SK-N-SH (cell line): ENCODE measurements at regions not wholly inside any gene's neighbourhood (a gene's known extent, or its start where the extent isn't known, plus 50 kb on each side); places are given as distances from the start of the nearest gene placed in this dataset.

Source experiments
- CTCF ChIA-PET: fragments of 300-600, 350-600 bp; formaldehyde crosslinking; extraction: SDS; loops from one replicate; lab custom pipeline; 2021; lab: Yijun Ruan, JAX
- POLR2A ChIA-PET: fragments of 350-600 bp; sonication (Branson Sonifier 250); formaldehyde crosslinking; extraction: SDS; loops from one replicate; lab custom pipeline; 2020; ENCODE audit warnings: antibody characterized with exemption, inconsistent platforms; lab: Yijun Ruan, JAX
- DNase-seq: peaks from one replicate; pipeline ENCODE4 v3.0.0; 2012
- H2AFZ ChIP-seq: fragments of 200-600 bp; sonication (generic); 2 replicates; pipeline ENCODE4 v1.8.1; 2016; ENCODE audit warnings: antibody characterized with exemption, mild to moderate bottlenecking, low read depth
- H3F3A ChIP-seq: fragments of 200-600 bp; sonication (generic); replicated peaks from 2 replicates; pipeline ENCODE3; 2016; ENCODE audit warnings: antibody characterized with exemption, mild to moderate bottlenecking; ENCODE audit not compliant: insufficient read depth
- H3K27ac ChIP-seq, 2 experiments: fragments of 200-500 bp in 1 of 2; fragments of 200-600 bp in 1 of 2; sonication (Bioruptor generic) in 1 of 2; sonication (generic), shearing (Covaris generic) in 1 of 2; 2 replicates each; pipeline versions ENCODE4 v1.5.1 to v1.6.1; 2014 to 2016; ENCODE audit warnings: low read depth in 2 of 2, inconsistent platforms in 1 of 2, low read length in 1 of 2, mild to moderate bottlenecking in 1 of 2, mixed read lengths in 1 of 2
- H3K27me3 ChIP-seq: fragments of 200-600 bp; sonication (generic), shearing (Covaris generic); 2 replicates; pipeline ENCODE4 v1.6.1; 2016; ENCODE audit warnings: mixed run types; ENCODE audit not compliant: insufficient read depth
- H3K36me3 ChIP-seq, 2 experiments: fragments of 200-500 bp in 1 of 2; fragments of 200-600 bp in 1 of 2; sonication (Bioruptor generic) in 1 of 2; sonication (generic) in 1 of 2; replicated peaks in 1 of 2; 2 replicates each; pipeline versions ENCODE3 to v1.5.1; 2014 to 2016; ENCODE audit warnings: low read length in 1 of 2, mild to moderate bottlenecking in 1 of 2; ENCODE audit not compliant: insufficient read depth in 2 of 2, control insufficient read depth in 1 of 2
- H3K4me1 ChIP-seq, 2 experiments: fragments of 200-500 bp in 1 of 2; fragments of 200-600 bp in 1 of 2; sonication (Bioruptor generic) in 1 of 2; sonication (generic), shearing (Covaris generic) in 1 of 2; 2 replicates each; pipeline versions ENCODE4 v1.5.1 to v1.6.1; 2014 to 2016; ENCODE audit warnings: low read depth in 1 of 2, low read length in 1 of 2, mixed run types in 1 of 2; ENCODE audit not compliant: insufficient read depth in 2 of 2, control insufficient read depth in 1 of 2
- H3K4me2 ChIP-seq: fragments of 200-600 bp; sonication (generic), shearing (Covaris generic); 2 replicates; pipeline ENCODE4 v1.6.1; 2017; ENCODE audit warnings: mixed run types
- H3K4me3 ChIP-seq, 2 experiments: fragments of 200-500 bp in 1 of 2; fragments of 200-600 bp in 1 of 2; sonication (Bioruptor generic) in 1 of 2; sonication (generic), shearing (Covaris generic) in 1 of 2; 2 replicates each; pipeline versions ENCODE4 v1.5.1 to v1.8.1; 2014 to 2016; ENCODE audit warnings: low read depth in 2 of 2, inconsistent platforms in 1 of 2, low read length in 1 of 2, mild to moderate bottlenecking in 1 of 2, mixed read lengths in 1 of 2, moderate library complexity in 1 of 2
- H3K79me2 ChIP-seq: fragments of 200-600 bp; sonication (generic); 2 replicates; pipeline ENCODE4 v1.8.1; 2017; ENCODE audit warnings: mild to moderate bottlenecking; ENCODE audit not compliant: insufficient read depth
- H3K9ac ChIP-seq: fragments of 200-600 bp; sonication (generic); 2 replicates; pipeline ENCODE4 v1.6.1; 2017; ENCODE audit warnings: mixed run types
- H3K9me2 ChIP-seq: fragments of 200-600 bp; sonication (generic); 2 replicates; pipeline ENCODE4 v1.6.1; 2017; ENCODE audit warnings: mixed run types
- H3K9me3 ChIP-seq: fragments of 200-600 bp; sonication (generic); 2 replicates; pipeline ENCODE4 v1.6.1; 2017; ENCODE audit warnings: mixed run types, mild to moderate bottlenecking, moderate library complexity
- H4K20me1 ChIP-seq: fragments of 200-600 bp; sonication (generic); 2 replicates; pipeline ENCODE4 v1.6.1; 2017; ENCODE audit warnings: mild to moderate bottlenecking, mixed run types; ENCODE audit not compliant: insufficient read depth
- ELF1 ChIP-seq: IDR thresholded peaks from 2 replicates; pipeline ENCODE4 v1.4.0; 2012
- FOXJ3 ChIP-seq: sonication (generic); formaldehyde crosslinking; IDR thresholded peaks from 2 replicates; pipeline ENCODE4 v1.5.1; 2020; ENCODE audit warnings: mild to moderate bottlenecking, missing genetic modification reagents
- MEF2A ChIP-seq: IDR thresholded peaks from 2 replicates; pipeline ENCODE4 v1.4.0; 2012; ENCODE audit warnings: low read depth, borderline replicate concordance
- NFIC ChIP-seq: IDR thresholded peaks from 2 replicates; pipeline ENCODE4 v1.4.0; 2012; ENCODE audit warnings: borderline replicate concordance
- RAD21 ChIP-seq: IDR thresholded peaks from 2 replicates; pipeline ENCODE4 v1.6.1; 2012; ENCODE audit warnings: mild to moderate bottlenecking, low read length
- RCOR1 ChIP-seq: fragments of 150-350 bp; IDR thresholded peaks from 2 replicates; pipeline ENCODE4 v1.6.1; 2017; ENCODE audit warnings: antibody characterized with exemption, low read length
- RFX5 ChIP-seq: IDR thresholded peaks from 2 replicates; pipeline ENCODE4 v1.6.1; 2012; ENCODE audit warnings: mild to moderate bottlenecking, improper control_type of control experiment, low read length
- RXRA ChIP-seq: IDR thresholded peaks from 2 replicates; pipeline ENCODE4 v1.4.0; 2012; ENCODE audit warnings: low read depth, mild to moderate bottlenecking, borderline replicate concordance
- SIN3A ChIP-seq: IDR thresholded peaks from 2 replicates; pipeline ENCODE4 v1.6.1; 2012; ENCODE audit warnings: low read depth, mild to moderate bottlenecking, low read length, moderate library complexity, borderline replicate concordance
- SMC3 ChIP-seq: IDR thresholded peaks from 2 replicates; pipeline ENCODE4 v1.6.1; 2012; ENCODE audit warnings: low read depth, low read length, improper control_type of control experiment
- TCF12 ChIP-seq: IDR thresholded peaks from 2 replicates; pipeline ENCODE4 v1.4.0; 2012
- WGBS: methylation state at CpG from one replicate; pipeline ENCODE4 v1.1.6; 2017; ENCODE audit warnings: low lambda C conversion rate; 5-methylcytosine and 5-hydroxymethylcytosine counted together
- TF ChIP-seq, protein P1 (sequence below): fragments of 200-600 bp; sonication (generic); IDR thresholded peaks from 2 replicates; pipeline ENCODE4 v1.6.1; 2017; ENCODE audit warnings: antibody characterized with exemption, mild to moderate bottlenecking, moderate library complexity
- TF ChIP-seq, protein P2 (sequence below): IDR thresholded peaks from 2 replicates; pipeline ENCODE4 v1.4.0; 2012; ENCODE audit warnings: low read depth, borderline replicate concordance
- TF ChIP-seq, protein P3 (sequence below): IDR thresholded peaks from 2 replicates; pipeline ENCODE4 v1.4.0; 2012; ENCODE audit warnings: low read depth, borderline replicate concordance
- TF ChIP-seq, protein P4 (sequence below): IDR thresholded peaks from 2 replicates; pipeline ENCODE4; 2012
- TF ChIP-seq, protein P5 (sequence below): IDR thresholded peaks from 2 replicates; pipeline ENCODE4 v1.4.0; 2012; ENCODE audit warnings: low read depth
- TF ChIP-seq, protein P6 (sequence below): IDR thresholded peaks from 2 replicates; pipeline ENCODE4 v1.6.1; 2012; ENCODE audit warnings: mild to moderate bottlenecking, low read depth, low read length, moderate library complexity

DNA sequence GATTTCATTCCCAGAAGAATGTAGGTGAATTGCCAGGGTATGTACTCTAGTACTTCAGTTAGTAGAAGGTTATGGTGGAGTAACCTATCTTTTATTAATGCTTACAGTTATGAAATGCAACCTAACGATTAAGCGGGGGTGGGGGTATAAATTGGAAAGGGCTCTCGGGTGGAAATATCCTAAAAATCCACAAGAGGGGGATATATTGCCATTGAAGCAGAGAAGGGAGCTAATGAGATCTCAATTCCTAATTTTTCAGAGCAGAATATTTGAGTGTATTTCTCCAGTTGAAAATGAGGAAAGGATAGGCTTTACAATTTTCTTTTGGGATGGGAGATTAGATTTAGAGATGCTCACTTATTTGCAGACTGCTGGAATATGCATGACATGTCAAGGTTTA lies 90.8 kb downstream of the DNAJB9 start:
- no peaks in the 10 kb centered on the region for H3K79me2 ChIP-seq
- H3K4me3 ChIP-seq = no peak overlapping the region; a peak in 1 of 4 replicates
- H3F3A ChIP-seq = no peaks in the 10 kb centered on the region
- WGBS = 33% methylated on average over 3 of the region's 3 CpGs
- H2AFZ ChIP-seq = no peak overlapping the region
- H4K20me1 ChIP-seq = no peaks in the 10 kb centered on the region
- DNase-seq = peak; percentile 79
- H3K36me3 ChIP-seq = no peaks in the 10 kb centered on the region
- H3K9ac ChIP-seq = no peak overlapping the region
- H3K9me2 ChIP-seq = no peaks in the 10 kb centered on the region
- H3K4me2 ChIP-seq = no peak overlapping the region
- no peaks in the 10 kb centered on the region for H3K4me1 ChIP-seq
- H3K9me3 ChIP-seq = no peaks in the 10 kb centered on the region
- no peaks in the 10 kb centered on the region for H3K27me3 ChIP-seq
- POLR2A ChIA-PET = no interaction called here
- peak; percentile 26; the same call in 1 of the 2 replicates for TF ChIP-seq SMC3
- TF ChIP-seq, protein P1, sequence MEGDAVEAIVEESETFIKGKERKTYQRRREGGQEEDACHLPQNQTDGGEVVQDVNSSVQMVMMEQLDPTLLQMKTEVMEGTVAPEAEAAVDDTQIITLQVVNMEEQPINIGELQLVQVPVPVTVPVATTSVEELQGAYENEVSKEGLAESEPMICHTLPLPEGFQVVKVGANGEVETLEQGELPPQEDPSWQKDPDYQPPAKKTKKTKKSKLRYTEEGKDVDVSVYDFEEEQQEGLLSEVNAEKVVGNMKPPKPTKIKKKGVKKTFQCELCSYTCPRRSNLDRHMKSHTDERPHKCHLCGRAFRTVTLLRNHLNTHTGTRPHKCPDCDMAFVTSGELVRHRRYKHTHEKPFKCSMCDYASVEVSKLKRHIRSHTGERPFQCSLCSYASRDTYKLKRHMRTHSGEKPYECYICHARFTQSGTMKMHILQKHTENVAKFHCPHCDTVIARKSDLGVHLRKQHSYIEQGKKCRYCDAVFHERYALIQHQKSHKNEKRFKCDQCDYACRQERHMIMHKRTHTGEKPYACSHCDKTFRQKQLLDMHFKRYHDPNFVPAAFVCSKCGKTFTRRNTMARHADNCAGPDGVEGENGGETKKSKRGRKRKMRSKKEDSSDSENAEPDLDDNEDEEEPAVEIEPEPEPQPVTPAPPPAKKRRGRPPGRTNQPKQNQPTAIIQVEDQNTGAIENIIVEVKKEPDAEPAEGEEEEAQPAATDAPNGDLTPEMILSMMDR = peak; percentile 63
- no peak for TF ChIP-seq FOXJ3 (CRISPR knock-in tag)
- peak; percentile 79 for TF ChIP-seq RAD21
- TF ChIP-seq, protein P2, sequence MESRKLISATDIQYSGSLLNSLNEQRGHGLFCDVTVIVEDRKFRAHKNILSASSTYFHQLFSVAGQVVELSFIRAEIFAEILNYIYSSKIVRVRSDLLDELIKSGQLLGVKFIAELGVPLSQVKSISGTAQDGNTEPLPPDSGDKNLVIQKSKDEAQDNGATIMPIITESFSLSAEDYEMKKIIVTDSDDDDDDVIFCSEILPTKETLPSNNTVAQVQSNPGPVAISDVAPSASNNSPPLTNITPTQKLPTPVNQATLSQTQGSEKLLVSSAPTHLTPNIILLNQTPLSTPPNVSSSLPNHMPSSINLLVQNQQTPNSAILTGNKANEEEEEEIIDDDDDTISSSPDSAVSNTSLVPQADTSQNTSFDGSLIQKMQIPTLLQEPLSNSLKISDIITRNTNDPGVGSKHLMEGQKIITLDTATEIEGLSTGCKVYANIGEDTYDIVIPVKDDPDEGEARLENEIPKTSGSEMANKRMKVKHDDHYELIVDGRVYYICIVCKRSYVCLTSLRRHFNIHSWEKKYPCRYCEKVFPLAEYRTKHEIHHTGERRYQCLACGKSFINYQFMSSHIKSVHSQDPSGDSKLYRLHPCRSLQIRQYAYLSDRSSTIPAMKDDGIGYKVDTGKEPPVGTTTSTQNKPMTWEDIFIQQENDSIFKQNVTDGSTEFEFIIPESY = no peak
- TF ChIP-seq, protein P3, sequence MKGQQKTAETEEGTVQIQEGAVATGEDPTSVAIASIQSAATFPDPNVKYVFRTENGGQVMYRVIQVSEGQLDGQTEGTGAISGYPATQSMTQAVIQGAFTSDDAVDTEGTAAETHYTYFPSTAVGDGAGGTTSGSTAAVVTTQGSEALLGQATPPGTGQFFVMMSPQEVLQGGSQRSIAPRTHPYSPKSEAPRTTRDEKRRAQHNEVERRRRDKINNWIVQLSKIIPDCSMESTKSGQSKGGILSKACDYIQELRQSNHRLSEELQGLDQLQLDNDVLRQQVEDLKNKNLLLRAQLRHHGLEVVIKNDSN = no peak
- TF ChIP-seq, all 33 proteins: peak for 3
- H3K27ac ChIP-seq = no peak overlapping the region
- CTCF ChIA-PET = interaction anchor here (0.6 to 1.8 kb wide), 26 partner anchors 9 to 1947 kb away, joined by 3 to 19 read pairs (median 4); no protein-coding TSS in a partner anchor

DNA sequence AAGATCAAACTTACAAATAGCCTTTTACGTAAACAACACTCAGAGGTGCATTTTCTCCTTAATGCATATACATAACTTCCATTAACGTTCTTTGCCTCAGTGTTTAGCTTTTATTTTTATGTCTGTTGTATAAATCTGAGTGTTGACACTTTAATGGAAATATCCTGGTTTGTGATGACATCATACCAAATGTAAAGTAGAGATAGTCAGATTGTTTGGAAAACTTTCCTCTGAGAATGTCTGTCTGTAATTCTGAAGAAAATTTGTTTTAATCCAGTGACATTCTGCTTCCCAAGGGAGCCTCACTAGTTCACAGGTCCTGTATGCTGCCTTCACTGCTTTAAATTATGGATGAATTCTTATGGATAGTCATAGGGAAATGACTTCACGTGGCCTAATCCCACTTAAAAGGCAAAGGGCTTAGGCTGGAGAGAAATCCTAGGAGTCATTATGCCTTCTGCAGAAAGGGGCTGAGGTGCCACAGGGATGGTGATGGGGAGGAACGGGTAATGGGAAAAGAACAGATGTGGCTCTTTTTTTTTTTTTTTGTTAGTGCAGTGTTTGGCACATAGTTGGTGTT lies 93.2 kb downstream of the DNAJB9 start:
- Histone ChIP-seq H3K4me1 (no peaks in the 10 kb centered on the region), H3K9ac (no peak overlapping the region), H3K4me3 (no peak overlapping the region), H3K4me2 (no peak overlapping the region), H3K9me3 (no peaks in the 10 kb centered on the region), H2AFZ (no peak overlapping the region), H3K27ac (no peak overlapping the region), H3K79me2 (no peaks in the 10 kb centered on the region), H4K20me1 (no peaks in the 10 kb centered on the region), H3K36me3 (no peaks in the 10 kb centered on the region), H3F3A (no peaks in the 10 kb centered on the region), H3K27me3 (no peaks in the 10 kb centered on the region), H3K9me2 (no peaks in the 10 kb centered on the region; the same call in 1 of the 2 replicates)
- CTCF ChIA-PET = no interaction called here
- no peak for DNase-seq
- 22% methylated on average over 4 of the region's 4 CpGs for whole genome bisulfite sequencing
- POLR2A ChIA-PET = no interaction called here
- TF ChIP-seq NFIC (no peak), TCF12 (no peak), SMC3 (no peak), RCOR1 (no peak), ELF1 (no peak), SIN3A (no peak), MEF2A (no peak), RXRA (no peak), RFX5 (no peak)
- TF ChIP-seq, protein P4, sequence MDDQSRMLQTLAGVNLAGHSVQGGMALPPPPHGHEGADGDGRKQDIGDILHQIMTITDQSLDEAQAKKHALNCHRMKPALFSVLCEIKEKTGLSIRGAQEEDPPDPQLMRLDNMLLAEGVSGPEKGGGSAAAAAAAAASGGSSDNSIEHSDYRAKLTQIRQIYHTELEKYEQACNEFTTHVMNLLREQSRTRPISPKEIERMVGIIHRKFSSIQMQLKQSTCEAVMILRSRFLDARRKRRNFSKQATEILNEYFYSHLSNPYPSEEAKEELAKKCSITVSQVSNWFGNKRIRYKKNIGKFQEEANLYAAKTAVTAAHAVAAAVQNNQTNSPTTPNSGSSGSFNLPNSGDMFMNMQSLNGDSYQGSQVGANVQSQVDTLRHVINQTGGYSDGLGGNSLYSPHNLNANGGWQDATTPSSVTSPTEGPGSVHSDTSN = no peak
- TF ChIP-seq, protein P5, sequence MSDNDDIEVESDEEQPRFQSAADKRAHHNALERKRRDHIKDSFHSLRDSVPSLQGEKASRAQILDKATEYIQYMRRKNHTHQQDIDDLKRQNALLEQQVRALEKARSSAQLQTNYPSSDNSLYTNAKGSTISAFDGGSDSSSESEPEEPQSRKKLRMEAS = no peak
- TF ChIP-seq, protein P6, sequence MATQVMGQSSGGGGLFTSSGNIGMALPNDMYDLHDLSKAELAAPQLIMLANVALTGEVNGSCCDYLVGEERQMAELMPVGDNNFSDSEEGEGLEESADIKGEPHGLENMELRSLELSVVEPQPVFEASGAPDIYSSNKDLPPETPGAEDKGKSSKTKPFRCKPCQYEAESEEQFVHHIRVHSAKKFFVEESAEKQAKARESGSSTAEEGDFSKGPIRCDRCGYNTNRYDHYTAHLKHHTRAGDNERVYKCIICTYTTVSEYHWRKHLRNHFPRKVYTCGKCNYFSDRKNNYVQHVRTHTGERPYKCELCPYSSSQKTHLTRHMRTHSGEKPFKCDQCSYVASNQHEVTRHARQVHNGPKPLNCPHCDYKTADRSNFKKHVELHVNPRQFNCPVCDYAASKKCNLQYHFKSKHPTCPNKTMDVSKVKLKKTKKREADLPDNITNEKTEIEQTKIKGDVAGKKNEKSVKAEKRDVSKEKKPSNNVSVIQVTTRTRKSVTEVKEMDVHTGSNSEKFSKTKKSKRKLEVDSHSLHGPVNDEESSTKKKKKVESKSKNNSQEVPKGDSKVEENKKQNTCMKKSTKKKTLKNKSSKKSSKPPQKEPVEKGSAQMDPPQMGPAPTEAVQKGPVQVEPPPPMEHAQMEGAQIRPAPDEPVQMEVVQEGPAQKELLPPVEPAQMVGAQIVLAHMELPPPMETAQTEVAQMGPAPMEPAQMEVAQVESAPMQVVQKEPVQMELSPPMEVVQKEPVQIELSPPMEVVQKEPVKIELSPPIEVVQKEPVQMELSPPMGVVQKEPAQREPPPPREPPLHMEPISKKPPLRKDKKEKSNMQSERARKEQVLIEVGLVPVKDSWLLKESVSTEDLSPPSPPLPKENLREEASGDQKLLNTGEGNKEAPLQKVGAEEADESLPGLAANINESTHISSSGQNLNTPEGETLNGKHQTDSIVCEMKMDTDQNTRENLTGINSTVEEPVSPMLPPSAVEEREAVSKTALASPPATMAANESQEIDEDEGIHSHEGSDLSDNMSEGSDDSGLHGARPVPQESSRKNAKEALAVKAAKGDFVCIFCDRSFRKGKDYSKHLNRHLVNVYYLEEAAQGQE = no peak
